ENCODE measurements at regions not wholly inside any gene's neighbourhood (a gene's known extent, or its start where the extent isn't known, plus 50 kb on each side); places are given as distances from the start of the nearest gene placed in this dataset.
"Not testable (repeated sequence)": the region's sequence is repeated elsewhere in the genome, so short reads cannot be mapped to it uniquely, and the experiment has no call there.

- Mint-ChIP-seq H3K4me3 (no peak overlapping the region), H3K4me1 (no peaks in the 10 kb centered on the region), H3K9me3 (no peaks in the 10 kb centered on the region), H3K27ac (no peak overlapping the region), H3K27me3 (no peaks in the 10 kb centered on the region), H3K36me3 (no peaks in the 10 kb centered on the region)
- ATAC-seq (replicated peaks) (no peak), DNase-seq (no peak)
Measured at GRCh38 chr7:11957956-11958355, 126.0 kb upstream of the THSD7A start.

GRCh38 chr7:11959121-11959520 lies 127.1 kb upstream of the THSD7A start:
- DNase-seq (no peak), ATAC-seq (replicated peaks) (no peak)
- peaks cover 0 to 2% of the 10 kb centered on the region in 2 donors for H3K9me3 Mint-ChIP-seq
- no peaks in the 10 kb centered on the region for H3K36me3 Mint-ChIP-seq
- no peak overlapping the region for H3K4me3 Mint-ChIP-seq
- no peaks in the 10 kb centered on the region for H3K4me1 Mint-ChIP-seq
- no peaks in the 10 kb centered on the region for H3K27me3 Mint-ChIP-seq
- no peak overlapping the region for H3K27ac Mint-ChIP-seq

GRCh38 chr7:11960621-11961020 lies 128.6 kb upstream of the THSD7A start:
- H3K4me1 Mint-ChIP-seq, result no peaks in the 10 kb centered on the region
- H3K4me3 Mint-ChIP-seq, result no peak overlapping the region

DNA sequence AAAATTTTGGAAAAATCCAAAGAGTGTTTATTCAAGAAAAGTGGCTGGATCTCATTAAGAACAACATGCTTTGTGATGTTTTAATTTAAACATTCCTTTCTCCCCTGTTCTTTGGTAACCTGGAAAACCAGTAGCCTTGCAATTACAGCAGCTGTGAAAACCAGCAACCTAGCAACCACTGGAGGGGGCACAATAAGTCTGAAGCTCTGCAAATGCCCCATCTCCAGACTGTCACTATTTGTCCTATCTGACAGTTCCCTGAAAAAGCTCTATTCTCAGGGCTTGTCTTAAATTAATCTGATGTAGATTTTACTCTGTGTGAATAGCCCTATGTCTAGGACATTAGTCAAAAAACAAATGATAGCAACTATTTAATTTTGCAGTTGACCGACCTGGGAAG lies 137.6 kb upstream of the THSD7A start:
- no peak for ATAC-seq (replicated peaks)
- no peaks in the 10 kb centered on the region for H3K27me3 Mint-ChIP-seq

More at GRCh38 chr7:11960621-11961020, 128.6 kb upstream of the THSD7A start:
- no peaks in the 10 kb centered on the region for H3K27me3 Mint-ChIP-seq
- H3K27ac Mint-ChIP-seq, result no peak overlapping the region
- DNase-seq (no peak), ATAC-seq (replicated peaks) (no peak)
- H3K9me3 Mint-ChIP-seq, result peaks cover 0 to 2% of the 10 kb centered on the region in 2 donors
- H3K36me3 Mint-ChIP-seq, result no peaks in the 10 kb centered on the region

DNA sequence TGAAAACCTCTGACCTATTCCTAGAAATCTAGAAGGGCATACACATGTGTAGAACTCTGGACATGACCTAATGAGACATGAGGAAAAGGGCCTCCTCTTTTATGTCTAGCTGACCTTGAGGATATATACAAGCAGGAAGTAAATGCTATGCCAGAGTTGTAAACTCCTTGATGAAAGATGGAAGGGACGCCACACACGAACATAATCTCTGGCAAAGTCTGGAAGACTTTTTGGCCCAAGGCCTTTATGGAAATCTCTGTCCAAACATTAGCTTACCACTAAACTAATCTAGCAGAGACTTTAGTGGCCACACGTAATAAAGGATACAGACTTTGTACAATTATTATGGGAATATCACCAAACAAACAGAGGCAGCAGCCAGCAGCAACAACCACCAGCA lies 138.1 kb upstream of the THSD7A start:
- DNase-seq (no peak), ATAC-seq (replicated peaks) (no peak)
- Mint-ChIP-seq H3K27ac (no peak overlapping the region), H3K27me3 (no peaks in the 10 kb centered on the region), H3K4me3 (no peak overlapping the region), H3K9me3 (peaks cover 8 to 9% of the 10 kb centered on the region in 2 donors), H3K36me3 (no peaks in the 10 kb centered on the region), H3K4me1 (no peaks in the 10 kb centered on the region)

More for the DNA sequence above, 137.6 kb upstream of the THSD7A start:
- DNase-seq, result no peak
- H3K4me3 Mint-ChIP-seq, result no peak overlapping the region
- no peak overlapping the region for H3K27ac Mint-ChIP-seq
- no peaks in the 10 kb centered on the region for H3K4me1 Mint-ChIP-seq
- no peaks in the 10 kb centered on the region for H3K36me3 Mint-ChIP-seq
- H3K9me3 Mint-ChIP-seq, result peaks cover 7 to 9% of the 10 kb centered on the region in 2 donors

DNA sequence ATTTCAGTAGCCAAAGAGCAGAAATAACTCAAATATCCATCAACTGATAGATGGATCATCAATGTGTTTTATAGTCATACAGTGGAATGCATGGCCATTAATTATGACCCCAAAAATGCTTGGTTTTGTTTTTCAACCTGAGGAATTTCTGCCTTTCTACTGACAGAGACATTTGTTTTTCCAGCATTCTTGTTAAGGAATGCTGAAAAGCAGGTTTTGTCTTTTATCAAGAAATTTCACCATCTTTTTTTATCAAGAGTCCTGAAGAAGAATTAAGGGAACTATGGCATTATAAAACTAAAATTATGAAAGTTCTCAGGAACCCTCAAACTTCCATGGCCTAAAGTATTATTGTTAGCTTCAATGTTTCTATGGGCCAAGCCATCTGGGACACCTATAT lies 153.4 kb upstream of the THSD7A start:
- Mint-ChIP-seq H3K4me3 (no peak overlapping the region), H3K36me3 (no peaks in the 10 kb centered on the region), H3K27me3 (no peaks in the 10 kb centered on the region), H3K4me1 (no peaks in the 10 kb centered on the region), H3K27ac (no peak overlapping the region), H3K9me3 (peaks cover 9 to 11% of the 10 kb centered on the region in 2 donors)
- DNase-seq, result no peak
- ATAC-seq (replicated peaks), result no peak

DNA sequence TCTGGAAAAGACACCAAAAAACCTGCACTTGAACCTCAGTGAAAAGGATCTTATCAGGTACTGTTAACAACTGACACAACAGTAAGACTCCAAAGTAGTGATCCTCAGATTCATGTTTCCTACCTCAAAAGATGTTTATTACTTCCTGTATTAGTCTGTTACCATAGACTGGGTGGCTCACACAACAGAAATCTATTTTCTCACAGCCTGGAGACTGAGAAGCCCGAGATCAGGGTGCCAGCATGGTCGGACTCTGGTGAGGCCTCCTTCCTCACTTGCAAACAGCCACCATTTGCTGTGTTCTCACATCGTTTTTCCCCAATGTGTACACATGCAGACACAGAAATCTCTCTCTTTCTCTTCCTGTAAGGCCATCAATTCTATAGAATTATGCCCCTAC lies 154.0 kb upstream of the THSD7A start:
- no peaks in the 10 kb centered on the region for H3K36me3 Mint-ChIP-seq
- no peak overlapping the region for H3K27ac Mint-ChIP-seq
- ATAC-seq (replicated peaks) (no peak), DNase-seq (no peak)
- no peaks in the 10 kb centered on the region for H3K27me3 Mint-ChIP-seq
- H3K4me3 Mint-ChIP-seq, result no peak overlapping the region
- peaks cover 9 to 11% of the 10 kb centered on the region in 2 donors for H3K9me3 Mint-ChIP-seq
- H3K4me1 Mint-ChIP-seq, result no peaks in the 10 kb centered on the region

DNA sequence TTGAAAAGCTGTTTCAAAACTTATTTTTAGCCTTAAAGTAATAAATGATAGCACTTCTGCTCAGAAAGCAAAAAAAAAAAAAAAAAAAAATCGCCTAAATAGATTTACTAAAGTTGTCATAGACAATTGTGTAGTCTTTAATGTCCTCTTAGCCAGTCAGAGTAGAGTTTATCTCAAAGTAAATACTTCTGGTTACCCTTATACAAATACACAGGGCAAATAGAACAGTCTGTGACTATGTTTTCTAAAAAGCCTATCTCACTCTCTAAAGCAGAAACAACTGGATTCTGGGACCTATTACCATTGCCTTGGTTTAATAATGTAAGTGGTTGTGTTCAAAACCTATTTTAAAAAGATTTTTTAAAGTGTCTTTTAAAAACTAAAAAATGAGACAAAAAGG lies 156.2 kb upstream of the THSD7A start:
- H3K4me1 Mint-ChIP-seq, result no peaks in the 10 kb centered on the region

GRCh38 chr7:12002428-12002827 lies 170.4 kb upstream of the THSD7A start:
- H3K27ac Mint-ChIP-seq, result no peak overlapping the region
- no peaks in the 10 kb centered on the region for H3K4me1 Mint-ChIP-seq
- ATAC-seq (replicated peaks) (no peak), DNase-seq (no peak)
- no peaks in the 10 kb centered on the region for H3K36me3 Mint-ChIP-seq
- peaks cover 0 to 3% of the 10 kb centered on the region in 2 donors for H3K9me3 Mint-ChIP-seq
- H3K27me3 Mint-ChIP-seq, result no peaks in the 10 kb centered on the region
- no peak overlapping the region for H3K4me3 Mint-ChIP-seq

More for the DNA sequence above, 156.2 kb upstream of the THSD7A start:
- Mint-ChIP-seq H3K27ac (no peak overlapping the region), H3K4me3 (no peak overlapping the region), H3K36me3 (no peaks in the 10 kb centered on the region), H3K9me3 (peaks cover 2 to 7% of the 10 kb centered on the region in 2 donors), H3K27me3 (no peaks in the 10 kb centered on the region)
- ATAC-seq (replicated peaks) (no peak), DNase-seq (no peak)

GRCh38 chr7:12004581-12004980 lies 172.6 kb upstream of the THSD7A start:
- H3K9me3 Mint-ChIP-seq, result no peaks in the 10 kb centered on the region
- no peaks in the 10 kb centered on the region for H3K27me3 Mint-ChIP-seq
- H3K4me3 Mint-ChIP-seq, result no peak overlapping the region

DNA sequence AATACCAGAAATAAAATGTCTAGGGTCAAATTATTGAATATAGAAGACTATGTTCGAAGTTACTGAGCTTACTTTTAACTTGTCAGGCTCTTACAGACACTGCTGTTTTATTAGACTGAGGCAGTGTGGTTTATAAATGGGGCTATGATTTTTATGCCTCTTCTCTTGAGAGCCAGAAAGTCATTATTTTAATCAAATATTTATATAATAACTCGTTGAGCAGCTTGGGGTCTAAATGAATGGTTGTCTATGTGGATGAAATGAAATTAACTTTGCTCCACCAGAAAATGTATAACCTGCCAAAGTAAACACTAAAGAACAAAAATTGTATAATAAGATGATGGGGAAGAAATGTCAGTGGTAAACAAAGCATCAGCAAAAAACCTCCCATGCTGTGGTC lies 175.6 kb upstream of the THSD7A start:
- Mint-ChIP-seq H3K27ac (no peak overlapping the region), H3K4me1 (no peaks in the 10 kb centered on the region), H3K4me3 (no peak overlapping the region), H3K36me3 (no peaks in the 10 kb centered on the region), H3K27me3 (no peaks in the 10 kb centered on the region), H3K9me3 (no peaks in the 10 kb centered on the region)
- DNase-seq (no peak), ATAC-seq (replicated peaks) (no peak)

More at GRCh38 chr7:12004581-12004980, 172.6 kb upstream of the THSD7A start:
- H3K27ac Mint-ChIP-seq, result no peak overlapping the region
- no peaks in the 10 kb centered on the region for H3K36me3 Mint-ChIP-seq
- DNase-seq (no peak), ATAC-seq (replicated peaks) (no peak)
- H3K4me1 Mint-ChIP-seq, result no peaks in the 10 kb centered on the region

DNA sequence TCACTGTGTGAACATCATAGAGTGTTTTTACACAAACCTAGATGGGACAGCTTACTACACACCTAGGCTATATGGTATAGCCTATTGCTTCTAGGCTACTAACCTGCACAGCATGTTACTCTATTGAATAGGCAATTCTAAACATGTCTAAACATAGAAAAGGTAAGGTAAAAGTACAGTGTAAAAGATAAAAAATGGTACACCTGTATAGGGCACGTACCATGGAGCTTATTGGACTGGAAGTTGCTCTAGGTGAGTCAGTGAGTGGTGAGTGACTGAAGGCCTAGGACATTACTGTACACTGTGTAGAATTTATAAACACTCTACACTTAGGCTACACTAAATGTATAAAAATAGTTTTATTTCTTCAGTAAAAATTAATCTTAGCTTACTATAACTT lies 182.0 kb upstream of the THSD7A start:
- no peak for ATAC-seq (replicated peaks)
- Mint-ChIP-seq H3K9me3 (no peaks in the 10 kb centered on the region), H3K4me1 (no peaks in the 10 kb centered on the region), H3K4me3 (no peak overlapping the region), H3K27me3 (no peaks in the 10 kb centered on the region), H3K27ac (no peak overlapping the region), H3K36me3 (no peaks in the 10 kb centered on the region)
- DNase-seq, result no peak

- H3K36me3 Mint-ChIP-seq, result no peaks in the 10 kb centered on the region
- H3K4me1 Mint-ChIP-seq, result no peaks in the 10 kb centered on the region
- H3K4me3 Mint-ChIP-seq, result no peak overlapping the region
- H3K9me3 Mint-ChIP-seq, result no peaks in the 10 kb centered on the region
- no peaks in the 10 kb centered on the region for H3K27me3 Mint-ChIP-seq
- no peak overlapping the region for H3K27ac Mint-ChIP-seq
- DNase-seq (no peak), ATAC-seq (replicated peaks) (no peak)
Measured at GRCh38 chr7:12016439-12016838, 184.4 kb upstream of the THSD7A start.

- H3K9me3 Mint-ChIP-seq, result no peaks in the 10 kb centered on the region
- H3K27me3 Mint-ChIP-seq, result no peaks in the 10 kb centered on the region
- ATAC-seq (replicated peaks) (no peak), DNase-seq (no peak)
- no peak overlapping the region for H3K4me3 Mint-ChIP-seq
- H3K27ac Mint-ChIP-seq, result no peak overlapping the region
- no peaks in the 10 kb centered on the region for H3K36me3 Mint-ChIP-seq
- H3K4me1 Mint-ChIP-seq, result no peaks in the 10 kb centered on the region
Measured at GRCh38 chr7:12017046-12017445, 185.0 kb upstream of the THSD7A start.

GRCh38 chr7:12022011-12022410 lies 189.1 kb upstream of the TMEM106B start:
- not testable (repeated sequence) for H3K36me3 Mint-ChIP-seq

DNA sequence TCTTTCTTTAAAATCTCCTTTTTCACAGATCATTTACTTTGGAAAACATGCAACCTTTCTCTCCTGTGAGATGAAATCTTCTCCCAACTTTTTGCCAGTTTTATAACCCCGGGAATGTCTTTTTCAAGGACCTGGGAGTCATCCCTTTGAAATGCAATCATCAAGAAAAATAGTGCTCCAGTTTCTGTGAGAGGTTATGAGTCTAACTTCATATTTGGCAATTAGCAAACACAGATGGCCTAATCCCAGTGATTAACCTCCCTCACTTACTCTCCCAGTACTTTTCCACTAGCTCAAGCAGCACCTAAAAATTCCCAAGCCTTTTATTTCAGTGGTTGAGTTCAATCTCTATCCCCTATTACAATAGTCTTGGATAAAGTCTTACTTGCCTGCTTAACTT lies 185.8 kb upstream of the TMEM106B start:
- Mint-ChIP-seq H3K9me3 (no peaks in the 10 kb centered on the region), H3K27me3 (no peaks in the 10 kb centered on the region), H3K4me1 (no peaks in the 10 kb centered on the region), H3K27ac (no peak overlapping the region), H3K4me3 (no peak overlapping the region), H3K36me3 (no peaks in the 10 kb centered on the region)
- DNase-seq (no peak), ATAC-seq (replicated peaks) (no peak)

More at GRCh38 chr7:12022011-12022410, 189.1 kb upstream of the TMEM106B start:
- H3K4me1 Mint-ChIP-seq; ATAC-seq (replicated peaks); H3K27me3 Mint-ChIP-seq; H3K9me3 Mint-ChIP-seq; H3K27ac Mint-ChIP-seq; DNase-seq; H3K4me3 Mint-ChIP-seq: not testable (repeated sequence)

Data from stimulated activated naive B cell treated with anti-CD40 and anti-IgM and Interleukin-4, amounts not matched to agents 10 μg/mL and 1 μg/mL and 100 μg/mL, for 72 hours (primary cell).